IMR-90 (cell line): ENCODE measurements at regions not wholly inside any gene's neighbourhood (a gene's known extent, or its start where the extent isn't known, plus 50 kb on each side); places are given as distances from the start of the nearest gene placed in this dataset.

ENCODE experiments used
- ATAC-seq: fragments of 200-7000 bp; cut with Tn5 transposase; 2 replicates; pipeline ENCODE4 v1.9.1; 2020; ENCODE audit warnings: low read depth, mild to moderate bottlenecking, moderate library complexity
- BruUV-seq: library from RNA; stranded (reverse); fragments of 400-500 nt; replicated peaks from 2 replicates; lab custom pipeline; 2021; lab: Mats Ljungman, UMichigan
- CTCF ChIA-PET: fragments of 300-600 bp; formaldehyde crosslinking; extraction: SDS; loops from one replicate; lab custom pipeline; 2021; ENCODE audit warnings: antibody characterized with exemption; lab: Yijun Ruan, JAX
- POLR2A ChIA-PET: fragments of 300-600 bp; sonication (Branson Sonifier 250); formaldehyde crosslinking; loops from one replicate; lab custom pipeline; 2022; ENCODE audit warnings: antibody characterized with exemption; ENCODE audit not compliant: unreplicated experiment; lab: Charles Lee
- DNase-seq: peaks from one replicate; pipeline ENCODE4 v3.0.0; 2013
- H2AFZ ChIP-seq: replicated peaks from 2 replicates; pipeline ENCODE3; 2013; ENCODE audit warnings: low read length, mild to moderate bottlenecking; ENCODE audit not compliant: poor library complexity
- H2AK5ac ChIP-seq: 2 replicates; pipeline ENCODE4 v1.6.1; 2013; ENCODE audit warnings: low read depth, low read length, inconsistent platforms
- H2AK9ac ChIP-seq: replicated peaks from 2 replicates; pipeline ENCODE3; 2013; ENCODE audit warnings: mild to moderate bottlenecking, low read depth, low read length, moderate library complexity; ENCODE audit not compliant: poor library complexity
- H2BK120ac ChIP-seq: 2 replicates; pipeline ENCODE4 v1.6.1; 2013; ENCODE audit warnings: low read depth, low read length, inconsistent platforms
- H2BK15ac ChIP-seq: 3 replicates; pipeline ENCODE4 v1.6.1; 2013; ENCODE audit warnings: low read depth, low read length, inconsistent platforms
- H2BK20ac ChIP-seq: 2 replicates; pipeline ENCODE4 v1.6.1; 2013; ENCODE audit warnings: low read depth, mild to moderate bottlenecking, inconsistent platforms, low read length, moderate library complexity
- H2BK5ac ChIP-seq: 2 replicates; pipeline ENCODE4 v1.6.1; 2013; ENCODE audit warnings: mild to moderate bottlenecking, low read depth, low read length, inconsistent platforms; ENCODE audit not compliant: poor library complexity, severe bottlenecking
- H3K14ac ChIP-seq: replicated peaks from 2 replicates; pipeline ENCODE4 v1.6.1; 2013; ENCODE audit warnings: low read depth, low read length, inconsistent platforms
- H3K18ac ChIP-seq: 2 replicates; pipeline ENCODE4 v1.6.1; 2013; ENCODE audit warnings: low read depth, low read length, control low read depth
- H3K23ac ChIP-seq: 2 replicates; pipeline ENCODE4 v1.6.1; 2013; ENCODE audit warnings: low read depth, low read length, inconsistent platforms
- H3K27ac ChIP-seq: 2 replicates; pipeline ENCODE4 v1.5.1; 2013; ENCODE audit warnings: mild to moderate bottlenecking, control low read depth, low read length; ENCODE audit not compliant: insufficient read depth
- H3K27me3 ChIP-seq: 2 replicates; pipeline ENCODE4 v1.6.1; 2013; ENCODE audit warnings: low read length; ENCODE audit not compliant: control insufficient read depth, insufficient read depth
- H3K36me3 ChIP-seq: 2 replicates; pipeline ENCODE4 v1.6.1; 2013; ENCODE audit warnings: low read length, mixed read lengths; ENCODE audit not compliant: control insufficient read depth, insufficient read depth
- H3K4ac ChIP-seq: 2 replicates; pipeline ENCODE4 v1.6.1; 2013; ENCODE audit warnings: low read depth, low read length, inconsistent platforms
- H3K4me1 ChIP-seq: 2 replicates; pipeline ENCODE4 v1.6.1; 2013; ENCODE audit warnings: low read length, mixed read lengths; ENCODE audit not compliant: control insufficient read depth, insufficient read depth
- H3K4me2 ChIP-seq: 2 replicates; pipeline ENCODE4 v1.6.1; 2013; ENCODE audit warnings: low read depth, mild to moderate bottlenecking, control low read depth, low read length, moderate library complexity
- H3K4me3 ChIP-seq: 2 replicates; pipeline ENCODE4 v1.5.1; 2013; ENCODE audit warnings: low read depth, mild to moderate bottlenecking, control low read depth, low read length, moderate library complexity; ENCODE audit not compliant: insufficient read depth
- H3K56ac ChIP-seq: 2 replicates; pipeline ENCODE4 v1.6.1; 2013; ENCODE audit warnings: low read length, inconsistent platforms; ENCODE audit not compliant: insufficient read depth; ENCODE audit errors: extremely low read depth
- H3K79me1 ChIP-seq, 2 experiments: 2 replicates each; pipeline ENCODE4 v1.6.1; 2013; ENCODE audit warnings: low read length in 2 of 2, inconsistent platforms in 1 of 2, low read depth in 1 of 2
- H3K9ac ChIP-seq: 2 replicates; pipeline ENCODE4 v1.6.1; 2013; ENCODE audit warnings: low read depth, low read length, control low read depth
- H3K9me1 ChIP-seq: 2 replicates; pipeline ENCODE4 v1.6.1; 2013; ENCODE audit warnings: low read length, inconsistent platforms; ENCODE audit not compliant: insufficient read depth
- H3K9me3 ChIP-seq: 2 replicates; pipeline ENCODE4 v1.6.1; 2013; ENCODE audit warnings: low read length; ENCODE audit not compliant: control insufficient read depth, insufficient read depth
- H4K20me1 ChIP-seq: 2 replicates; pipeline ENCODE4 v1.6.1; 2013; ENCODE audit warnings: low read length, inconsistent platforms; ENCODE audit not compliant: insufficient read depth
- H4K5ac ChIP-seq: 2 replicates; pipeline ENCODE4 v1.6.1; 2013; ENCODE audit warnings: mild to moderate bottlenecking, low read depth, low read length, control low read depth
- H4K8ac ChIP-seq, 2 experiments: 2 replicates each; pipeline ENCODE4 v1.6.1; 2013; ENCODE audit warnings: low read depth in 2 of 2, low read length in 2 of 2, control low read depth in 1 of 2, inconsistent platforms in 1 of 2
- H4K91ac ChIP-seq: 2 replicates; pipeline ENCODE4 v1.6.1; 2013; ENCODE audit warnings: low read depth, low read length, inconsistent platforms; ENCODE audit not compliant: insufficient read depth
- CHD1 ChIP-seq: IDR thresholded peaks from 2 replicates; pipeline ENCODE4 v1.6.1; 2012; ENCODE audit warnings: low read depth, low read length, improper control_type of control experiment
- WGBS, 2 experiments: methylation state at CpG; one replicate each; pipeline versions ENCODE4 v1.1.5 to v1.1.7; 2013; ENCODE audit warnings: missing lambda C conversion rate in 2 of 2; ENCODE audit not compliant: insufficient read length in 1 of 2; ENCODE audit errors: extremely low coverage in 2 of 2; 5-methylcytosine and 5-hydroxymethylcytosine counted together
- dilution Hi-C: fragments of 300-500 bp; cut with HindIII; formaldehyde crosslinking; loops from one replicate; pipeline ENCODE4 v1.14.3; 2018; ENCODE audit warnings: low sequenced_read_pairs; ENCODE audit not compliant: unreplicated experiment
- in situ Hi-C: fragments of 300-500 bp; cut with MboI; formaldehyde crosslinking; loops from 3 replicates; pipeline ENCODE4 v1.14.3; 2019; ENCODE audit warnings: low sequenced_read_pairs, inconsistent platforms, mixed read lengths
- intact Hi-C: fragments of 100-400 bp; cut with micrococcal nuclease; formaldehyde crosslinking; loops from 2 replicates; pipeline ENCODE4 v1.10.0; 2022
- TF ChIP-seq, protein P1 (sequence below): fragments of 150-350 bp; IDR thresholded peaks from 2 replicates; pipeline ENCODE4 v1.6.1; 2016; ENCODE audit warnings: low read depth, mild to moderate bottlenecking, low read length, moderate library complexity, borderline replicate concordance

DNA sequence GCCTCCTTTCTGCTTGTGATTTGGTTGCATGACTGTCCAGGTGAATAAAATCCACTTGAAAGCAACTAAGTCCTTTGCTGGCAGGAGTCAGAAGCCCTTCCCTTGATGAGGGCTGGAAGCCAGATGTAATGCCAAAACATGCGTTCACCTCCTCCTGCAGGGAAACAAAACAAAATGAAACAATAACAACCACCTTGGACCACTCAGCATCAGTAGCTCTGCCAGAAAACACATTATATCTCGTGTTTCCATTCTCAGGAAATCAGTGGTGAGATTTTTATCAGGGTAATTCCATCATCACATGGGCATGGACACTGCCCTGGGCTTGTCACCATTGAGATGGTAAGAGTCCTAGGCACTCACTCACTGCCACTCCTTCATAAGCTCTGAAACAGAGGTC, 350.3 kb upstream of the ACTBL2 start:
- no peak overlapping the region for H3K9ac ChIP-seq
- H3K4me1 ChIP-seq, result peaks cover 13% of the 10 kb centered on the region
- peak overlapping the region; percentile 85 for H2BK20ac ChIP-seq
- DNase-seq (no peak), ATAC-seq (no peak)
- H3K27me3 ChIP-seq, result no peaks in the 10 kb centered on the region
- H3K36me3 ChIP-seq, result no peaks in the 10 kb centered on the region
- H2BK120ac ChIP-seq, result peak overlapping the region; percentile 86
- no peak overlapping the region for H2AK9ac ChIP-seq
- no peak overlapping the region for H3K4me3 ChIP-seq
- no CpG with 5 or more reads among the region's 2 CpGs for WGBS, 2 experiments
- H2AFZ ChIP-seq, result peak overlapping the region; percentile 67
- ChIA-PET POLR2A (no interaction called here), CTCF (no interaction called here)
- in situ Hi-C loops (no loop called here), dilution Hi-C loops (no loop called here), intact Hi-C loops (no loop called here)
- H3K79me1 ChIP-seq, result no peaks in the 10 kb centered on the region
- H3K18ac ChIP-seq, result peak overlapping the region; percentile 83
- H3K14ac ChIP-seq, result peak overlapping the region; percentile 88
- H3K4ac ChIP-seq, result peak overlapping the region; percentile 69
- H4K91ac ChIP-seq, result peak overlapping the region; percentile 77
- peak overlapping the region; percentile 77 for H4K5ac ChIP-seq
- no peak overlapping the region for H3K56ac ChIP-seq
- peak overlapping the region; percentile 8; the same call in 1 of the 2 replicates for H3K23ac ChIP-seq
- TF ChIP-seq, protein P1, sequence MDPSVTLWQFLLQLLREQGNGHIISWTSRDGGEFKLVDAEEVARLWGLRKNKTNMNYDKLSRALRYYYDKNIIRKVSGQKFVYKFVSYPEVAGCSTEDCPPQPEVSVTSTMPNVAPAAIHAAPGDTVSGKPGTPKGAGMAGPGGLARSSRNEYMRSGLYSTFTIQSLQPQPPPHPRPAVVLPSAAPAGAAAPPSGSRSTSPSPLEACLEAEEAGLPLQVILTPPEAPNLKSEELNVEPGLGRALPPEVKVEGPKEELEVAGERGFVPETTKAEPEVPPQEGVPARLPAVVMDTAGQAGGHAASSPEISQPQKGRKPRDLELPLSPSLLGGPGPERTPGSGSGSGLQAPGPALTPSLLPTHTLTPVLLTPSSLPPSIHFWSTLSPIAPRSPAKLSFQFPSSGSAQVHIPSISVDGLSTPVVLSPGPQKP, result no peak
- no peak for TF ChIP-seq CHD1
- H3K9me1 ChIP-seq, result peaks cover 3% of the 10 kb centered on the region; the same call in 1 of the 2 replicates
- peak overlapping the region; percentile 29 to 72; a peak in 3 of 4 replicates for H4K8ac ChIP-seq
- BruUV-seq, result no TSS peak
- no peak overlapping the region for H3K27ac ChIP-seq
- H3K9me3 ChIP-seq, result peaks cover 3% of the 10 kb centered on the region; the same call in 1 of the 2 replicates
- no peak overlapping the region for H3K4me2 ChIP-seq
- peak overlapping the region; percentile 74 for H2AK5ac ChIP-seq
- H2BK15ac ChIP-seq, result peak overlapping the region; percentile 97; the same call in 2 of the 3 replicates
- peak overlapping the region; percentile 64 for H2BK5ac ChIP-seq
- H4K20me1 ChIP-seq, result no peaks in the 10 kb centered on the region
